Caco-2 (cell line): ENCODE measurements at regions not wholly inside any gene's neighbourhood (a gene's known extent, or its start where the extent isn't known, plus 50 kb on each side); places are given as distances from the start of the nearest gene placed in this dataset.

Source experiments
- BruUV-seq: library from RNA; stranded (reverse); fragments of 400-500 nt; replicated peaks from 2 replicates; lab custom pipeline; 2021; lab: Mats Ljungman, UMichigan
- CTCF ChIA-PET: fragments of 300-600 bp; sonication (Branson Sonifier 250); formaldehyde crosslinking; loops from one replicate; lab custom pipeline; 2022; ENCODE audit warnings: antibody characterized with exemption; lab: Charles Lee
- POLR2A ChIA-PET: fragments of 300-600 bp; sonication (Branson Sonifier 250); formaldehyde crosslinking; loops from one replicate; lab custom pipeline; 2022; ENCODE audit warnings: antibody characterized with exemption; lab: Charles Lee
- DNase-seq, 2 experiments: peaks; one replicate each; pipeline versions ENCODE4 v3.0.0 to v3.0.0-alpha.2; 2020 to 2022
- H3K27me3 ChIP-seq: replicated peaks from 2 replicates; pipeline ENCODE4 v1.6.0; 2011; ENCODE audit warnings: low read length; ENCODE audit not compliant: control insufficient read depth, insufficient read depth
- H3K36me3 ChIP-seq: 2 replicates; pipeline ENCODE4 v1.5.1; 2011; ENCODE audit warnings: low read length; ENCODE audit not compliant: control insufficient read depth, insufficient read depth
- H3K4me1 ChIP-seq: fragments of 250-450 bp; sonication (Bioruptor Pico); 2 replicates; pipeline ENCODE4 v1.5.1; 2020; ENCODE audit warnings: mild to moderate bottlenecking
- H3K4me3 ChIP-seq: 2 replicates; pipeline ENCODE4 v1.5.1; 2011; ENCODE audit warnings: low read depth, mild to moderate bottlenecking, control low read depth, low read length
- H3K9me3 ChIP-seq: fragments of 250-450 bp; sonication (Bioruptor Pico); 2 replicates; pipeline ENCODE4 v1.5.1; 2020; ENCODE audit warnings: mild to moderate bottlenecking, moderate library complexity
- H3K27ac Mint-ChIP-seq: one replicate; pipeline ENCODE4 v1.8.0; 2022; ENCODE audit warnings: mixed read lengths; ENCODE audit not compliant: unreplicated experiment
- H3K27me3 Mint-ChIP-seq: one replicate; pipeline ENCODE4 v1.8.0; 2022; ENCODE audit warnings: mixed read lengths; ENCODE audit not compliant: insufficient read depth, unreplicated experiment
- H3K36me3 Mint-ChIP-seq: one replicate; pipeline ENCODE4 v1.8.0; 2022; ENCODE audit warnings: mild to moderate bottlenecking, mixed read lengths; ENCODE audit not compliant: insufficient read depth, unreplicated experiment
- H3K4me1 Mint-ChIP-seq: one replicate; pipeline ENCODE4 v1.8.0; 2022; ENCODE audit warnings: low read depth, mixed read lengths; ENCODE audit not compliant: unreplicated experiment
- H3K4me3 Mint-ChIP-seq: one replicate; pipeline ENCODE4 v1.8.0; 2022; ENCODE audit warnings: mild to moderate bottlenecking, moderate library complexity, mixed read lengths; ENCODE audit not compliant: unreplicated experiment
- H3K9me3 Mint-ChIP-seq: one replicate; pipeline ENCODE4 v1.8.0; 2022; ENCODE audit warnings: mixed read lengths; ENCODE audit not compliant: unreplicated experiment
- intact Hi-C: fragments of 100-400 bp; cut with micrococcal nuclease; formaldehyde crosslinking; loops from one replicate; pipeline ENCODE4 v1.10.0; 2022; ENCODE audit not compliant: unreplicated experiment
- TF ChIP-seq, protein P1 (sequence below), 2 experiments: fragments of 200-600 bp in 1 of 2; IDR thresholded peaks; 1 replicate in 1 of 2; 2 replicates in 1 of 2; pipeline versions ENCODE4 v1.5.1 to v1.8.0; 2011 to 2022; ENCODE audit warnings: antibody characterized with exemption in 1 of 2, control low read depth in 1 of 2, inconsistent platforms in 1 of 2, low read depth in 1 of 2, low read length in 1 of 2, mild to moderate bottlenecking in 1 of 2, moderate library complexity in 1 of 2; ENCODE audit not compliant: insufficient read depth in 1 of 2, severe bottlenecking in 1 of 2, unreplicated experiment in 1 of 2

DNA sequence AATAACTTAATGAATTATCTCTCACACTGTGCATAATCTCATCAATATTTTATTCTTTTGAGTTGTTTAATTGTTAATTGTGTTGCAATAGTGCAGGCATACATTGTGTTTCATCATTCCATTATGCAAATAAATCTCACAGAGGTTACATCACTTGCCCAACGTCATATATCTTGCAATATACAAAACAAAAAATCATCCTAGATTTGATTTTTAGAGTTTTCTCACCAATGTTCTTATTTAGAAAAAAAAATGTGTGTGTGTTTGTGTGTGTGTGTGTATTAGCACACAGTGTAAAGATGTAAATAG is 662.5 kb upstream of the GBE1 start:
- Mint-ChIP-seq H3K4me3 (no peak overlapping the region), H3K9me3 (no peaks in the 10 kb centered on the region), H3K4me1 (no peaks in the 10 kb centered on the region), H3K27me3 (no peaks in the 10 kb centered on the region), H3K36me3 (no peaks in the 10 kb centered on the region), H3K27ac (no peak overlapping the region)
- TF ChIP-seq, protein P1, sequence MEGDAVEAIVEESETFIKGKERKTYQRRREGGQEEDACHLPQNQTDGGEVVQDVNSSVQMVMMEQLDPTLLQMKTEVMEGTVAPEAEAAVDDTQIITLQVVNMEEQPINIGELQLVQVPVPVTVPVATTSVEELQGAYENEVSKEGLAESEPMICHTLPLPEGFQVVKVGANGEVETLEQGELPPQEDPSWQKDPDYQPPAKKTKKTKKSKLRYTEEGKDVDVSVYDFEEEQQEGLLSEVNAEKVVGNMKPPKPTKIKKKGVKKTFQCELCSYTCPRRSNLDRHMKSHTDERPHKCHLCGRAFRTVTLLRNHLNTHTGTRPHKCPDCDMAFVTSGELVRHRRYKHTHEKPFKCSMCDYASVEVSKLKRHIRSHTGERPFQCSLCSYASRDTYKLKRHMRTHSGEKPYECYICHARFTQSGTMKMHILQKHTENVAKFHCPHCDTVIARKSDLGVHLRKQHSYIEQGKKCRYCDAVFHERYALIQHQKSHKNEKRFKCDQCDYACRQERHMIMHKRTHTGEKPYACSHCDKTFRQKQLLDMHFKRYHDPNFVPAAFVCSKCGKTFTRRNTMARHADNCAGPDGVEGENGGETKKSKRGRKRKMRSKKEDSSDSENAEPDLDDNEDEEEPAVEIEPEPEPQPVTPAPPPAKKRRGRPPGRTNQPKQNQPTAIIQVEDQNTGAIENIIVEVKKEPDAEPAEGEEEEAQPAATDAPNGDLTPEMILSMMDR (IDR thresholded peaks at IDR 0.05; ENCODE audit: insufficient read depth in 1 of 2, low read depth in 1 of 2, low read length in 1 of 2, severe bottlenecking in 1 of 2, unreplicated experiment in 1 of 2): no peak
- no peak for DNase-seq
- intact Hi-C loops: no loop called here
- ChIA-PET POLR2A (no interaction called here), CTCF (no interaction called here)
- Histone ChIP-seq H3K4me1 (no peaks in the 10 kb centered on the region), H3K36me3 (no peaks in the 10 kb centered on the region), H3K4me3 (no peak overlapping the region), H3K9me3 (no peaks in the 10 kb centered on the region), H3K27me3 (no peaks in the 10 kb centered on the region)
- no TSS peak for BruUV-seq

DNA sequence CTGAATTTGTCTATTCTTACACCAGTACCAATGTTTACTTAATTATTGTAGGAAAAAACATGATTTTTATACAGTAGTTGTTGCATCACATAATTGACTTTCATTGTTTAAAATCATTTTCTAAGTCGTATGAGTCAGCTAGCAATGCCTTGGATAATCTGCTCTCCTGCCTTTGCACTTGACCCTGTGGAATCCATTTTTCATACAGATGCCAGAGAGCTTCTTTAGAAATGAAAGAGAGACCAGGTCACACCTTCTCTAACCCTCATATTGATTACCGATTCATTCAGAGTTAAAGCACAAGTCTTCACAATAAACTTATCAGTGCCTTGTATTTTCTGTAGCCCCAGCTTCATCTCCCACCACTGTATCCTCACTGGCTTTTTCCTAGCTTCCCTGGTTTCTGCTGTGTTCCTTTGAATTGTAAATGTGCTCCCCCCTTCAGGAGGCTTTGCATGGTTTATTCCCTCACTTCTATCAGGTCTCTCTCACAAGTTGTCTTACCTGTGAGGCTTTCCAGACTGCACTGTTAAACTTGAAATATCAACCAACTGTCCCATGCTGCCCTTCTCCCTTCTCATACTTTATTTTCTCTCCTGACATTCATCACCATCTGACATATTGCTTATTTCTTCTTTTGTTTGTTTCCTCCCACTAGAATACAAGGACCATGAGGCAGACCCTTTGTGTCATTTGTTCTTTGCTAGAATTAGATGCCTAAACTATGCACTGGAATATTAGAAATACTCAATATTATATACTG is 662.0 kb upstream of the GBE1 start:
- no TSS peak for BruUV-seq
- no peak overlapping the region for H3K4me3 ChIP-seq
- Mint-ChIP-seq H3K27me3 (peaks cover 2% of the 10 kb centered on the region), H3K36me3 (no peaks in the 10 kb centered on the region), H3K27ac (no peak overlapping the region), H3K4me1 (no peaks in the 10 kb centered on the region), H3K4me3 (no peak overlapping the region), H3K9me3 (no peaks in the 10 kb centered on the region)
- ChIA-PET CTCF (no interaction called here), POLR2A (no interaction called here)
- TF ChIP-seq, protein P1 (IDR thresholded peaks at IDR 0.05; ENCODE audit: insufficient read depth in 1 of 2, low read depth in 1 of 2, low read length in 1 of 2, severe bottlenecking in 1 of 2, unreplicated experiment in 1 of 2): no peak
- H3K9me3 ChIP-seq: no peaks in the 10 kb centered on the region
- no peaks in the 10 kb centered on the region for H3K4me1 ChIP-seq
- H3K27me3 ChIP-seq: no peaks in the 10 kb centered on the region
- intact Hi-C loops: no loop called here
- no peak for DNase-seq
- no peaks in the 10 kb centered on the region for H3K36me3 ChIP-seq

DNA sequence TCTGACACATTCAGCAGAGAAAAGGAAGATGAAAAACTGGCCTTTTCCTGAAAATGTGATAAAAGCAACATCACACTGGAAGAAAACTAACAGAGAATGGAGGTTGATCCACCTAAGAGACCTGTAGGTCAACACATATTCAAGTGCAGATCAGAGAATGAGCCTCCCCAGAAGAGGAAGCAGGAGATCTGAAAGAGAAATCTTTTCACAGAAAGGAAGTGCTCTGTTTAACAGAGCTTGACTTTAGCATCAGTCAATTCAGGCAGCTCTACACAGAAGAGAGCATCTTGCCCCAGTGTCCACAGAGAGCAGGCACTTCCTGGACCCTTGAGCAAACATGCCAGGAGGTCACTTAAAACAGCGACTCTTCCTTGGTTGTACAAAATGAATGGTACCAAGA is 655.4 kb upstream of the GBE1 start:
- no peak for DNase-seq
- no TSS peak for BruUV-seq
- Histone ChIP-seq H3K36me3 (no peaks in the 10 kb centered on the region), H3K4me1 (no peaks in the 10 kb centered on the region), H3K4me3 (no peak overlapping the region), H3K27me3 (no peaks in the 10 kb centered on the region), H3K9me3 (no peaks in the 10 kb centered on the region)
- intact Hi-C loops: no loop called here
- Mint-ChIP-seq H3K36me3 (no peaks in the 10 kb centered on the region), H3K9me3 (no peaks in the 10 kb centered on the region), H3K27me3 (peaks cover 5% of the 10 kb centered on the region), H3K4me1 (no peaks in the 10 kb centered on the region), H3K4me3 (no peak overlapping the region), H3K27ac (no peak overlapping the region)
- ChIA-PET POLR2A (no interaction called here), CTCF (no interaction called here)
- TF ChIP-seq, protein P1 (IDR thresholded peaks at IDR 0.05; ENCODE audit: insufficient read depth in 1 of 2, low read depth in 1 of 2, low read length in 1 of 2, severe bottlenecking in 1 of 2, unreplicated experiment in 1 of 2): no peak
